IPS-15b (cell line): ENCODE measurements at regions not wholly inside any gene's neighbourhood (a gene's known extent, or its start where the extent isn't known, plus 50 kb on each side); places are given as distances from the start of the nearest gene placed in this dataset.
"Not testable (repeated sequence)": the region's sequence is repeated elsewhere in the genome, so short reads cannot be mapped to it uniquely, and the experiment has no call there.

Source experiments
- H3K27me3 ChIP-seq: one replicate; pipeline ENCODE4 v1.6.1; 2013; ENCODE audit warnings: low read length; ENCODE audit not compliant: control insufficient read depth, insufficient read depth
- H3K36me3 ChIP-seq: one replicate; pipeline ENCODE4 v1.6.1; 2013; ENCODE audit warnings: low read length; ENCODE audit not compliant: control insufficient read depth, insufficient read depth
- H3K4me1 ChIP-seq: one replicate; pipeline ENCODE4 v1.6.1; 2013; ENCODE audit warnings: mild to moderate bottlenecking, low read length; ENCODE audit not compliant: control insufficient read depth, insufficient read depth
- H3K4me3 ChIP-seq: one replicate; pipeline ENCODE4 v1.5.1; 2013; ENCODE audit warnings: low read depth, low read length
- H3K9ac ChIP-seq: one replicate; pipeline ENCODE4 v1.6.1; 2013; ENCODE audit warnings: low read depth, mild to moderate bottlenecking, low read length
- H3K9me3 ChIP-seq: one replicate; pipeline ENCODE4 v1.6.1; 2013; ENCODE audit warnings: mild to moderate bottlenecking, low read length; ENCODE audit not compliant: control insufficient read depth, insufficient read depth

DNA sequence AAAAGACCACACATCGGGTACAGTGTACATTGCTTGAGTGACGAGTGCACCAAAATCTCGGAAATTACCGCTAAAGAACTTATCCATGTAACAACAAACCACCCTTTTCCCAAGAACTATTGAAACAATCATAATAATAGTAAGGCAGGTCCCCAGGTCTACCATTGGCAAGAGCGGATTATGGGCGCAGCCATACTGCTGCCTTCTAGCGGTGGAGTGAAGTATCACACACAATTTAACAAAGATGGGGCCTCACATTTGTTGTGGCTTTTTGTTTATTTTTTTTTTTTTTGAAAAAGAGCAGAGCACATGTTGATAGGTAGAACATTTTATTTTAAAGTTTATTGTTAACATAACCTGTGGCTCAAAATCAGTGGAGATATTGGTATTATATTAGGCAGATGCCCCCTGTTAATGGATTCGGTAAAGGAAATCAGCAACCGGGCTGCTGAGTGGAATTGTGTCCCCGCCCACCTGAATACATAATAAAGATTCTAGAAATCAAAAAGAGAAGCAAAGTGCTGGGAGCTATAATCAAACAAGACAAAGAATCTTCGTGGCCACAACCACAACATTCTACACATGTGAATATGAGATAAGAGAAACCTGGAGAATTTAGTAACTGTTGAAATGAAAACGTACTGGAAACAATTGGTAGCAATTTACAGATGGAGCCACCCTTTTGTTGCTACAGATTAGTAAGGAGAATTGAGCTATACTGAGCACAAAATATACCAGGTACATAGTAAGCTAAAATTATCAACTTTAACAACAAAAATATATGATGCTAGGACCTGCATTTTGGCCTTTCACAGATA is 94.2 kb upstream of the EXOC2 start:
- Histone ChIP-seq H3K27me3 (no peaks in the 10 kb centered on the region), H3K36me3 (no peaks in the 10 kb centered on the region), H3K4me3 (no peak overlapping the region), H3K4me1 (no peaks in the 10 kb centered on the region), H3K9ac (no peak overlapping the region), H3K9me3 (no peaks in the 10 kb centered on the region)

DNA sequence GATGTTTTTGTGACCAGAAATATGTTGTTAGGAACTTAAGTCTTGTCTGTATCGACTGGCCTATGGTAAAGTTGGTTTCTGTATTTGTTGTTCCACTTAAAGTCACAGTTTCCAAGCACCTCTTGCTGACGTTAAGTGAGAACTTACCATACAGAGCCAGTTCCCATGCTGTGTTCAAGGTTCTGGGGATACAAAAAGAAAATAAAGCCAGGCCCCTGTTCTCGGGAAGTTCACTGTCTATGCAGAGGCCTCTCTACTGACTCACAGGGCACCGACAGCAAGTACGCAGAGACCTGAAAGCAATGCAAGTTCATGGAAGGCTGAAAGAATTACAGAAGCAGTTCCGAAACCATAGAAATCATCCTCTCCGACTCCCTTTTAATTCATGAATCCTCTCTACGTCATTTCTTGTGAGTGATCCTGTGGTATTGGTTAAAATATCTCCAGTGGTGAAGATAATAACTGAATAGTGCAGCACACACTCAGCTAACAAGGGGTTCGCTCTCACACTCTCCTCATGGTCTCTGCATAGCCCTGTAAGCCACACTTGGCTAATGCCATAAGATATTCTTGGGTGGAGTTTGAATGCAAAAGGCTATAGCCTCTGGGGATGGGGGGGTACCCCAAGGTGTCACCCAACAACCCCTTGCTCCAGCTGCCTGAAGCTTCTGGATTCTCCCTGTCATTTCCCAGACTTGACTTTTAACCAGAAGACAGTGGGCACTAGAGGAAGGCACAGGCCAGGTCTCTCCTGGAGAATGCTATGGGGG is 91.2 kb upstream of the EXOC2 start:
- no peaks in the 10 kb centered on the region for H3K9me3 ChIP-seq
- H3K4me1 ChIP-seq: no peaks in the 10 kb centered on the region
- H3K27me3 ChIP-seq: no peaks in the 10 kb centered on the region

DNA sequence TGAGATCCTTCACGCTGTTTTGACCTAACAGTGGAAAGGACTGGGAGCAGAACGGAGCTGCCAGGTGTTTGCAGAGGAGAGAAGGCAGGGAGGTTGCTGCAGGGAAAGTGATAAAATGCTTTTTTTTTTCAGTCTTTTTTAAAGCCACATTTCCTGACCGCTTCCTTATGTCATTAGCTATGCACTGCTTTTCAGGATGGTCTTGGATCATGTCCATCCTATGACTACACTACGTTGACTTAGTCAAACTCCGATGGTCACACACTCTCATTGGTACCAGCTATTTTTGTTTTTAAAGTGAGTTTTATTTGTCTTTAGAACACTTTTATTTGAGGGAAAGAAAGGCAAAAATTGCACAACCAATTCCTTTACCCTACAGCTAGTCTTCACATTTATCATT is 89.2 kb upstream of the EXOC2 start:
- Histone ChIP-seq H3K9me3 (no peaks in the 10 kb centered on the region), H3K9ac (no peak overlapping the region)

More for the DNA sequence above, 91.2 kb upstream of the EXOC2 start:
- Histone ChIP-seq H3K36me3 (no peaks in the 10 kb centered on the region), H3K9ac (no peak overlapping the region), H3K4me3 (no peak overlapping the region)

DNA sequence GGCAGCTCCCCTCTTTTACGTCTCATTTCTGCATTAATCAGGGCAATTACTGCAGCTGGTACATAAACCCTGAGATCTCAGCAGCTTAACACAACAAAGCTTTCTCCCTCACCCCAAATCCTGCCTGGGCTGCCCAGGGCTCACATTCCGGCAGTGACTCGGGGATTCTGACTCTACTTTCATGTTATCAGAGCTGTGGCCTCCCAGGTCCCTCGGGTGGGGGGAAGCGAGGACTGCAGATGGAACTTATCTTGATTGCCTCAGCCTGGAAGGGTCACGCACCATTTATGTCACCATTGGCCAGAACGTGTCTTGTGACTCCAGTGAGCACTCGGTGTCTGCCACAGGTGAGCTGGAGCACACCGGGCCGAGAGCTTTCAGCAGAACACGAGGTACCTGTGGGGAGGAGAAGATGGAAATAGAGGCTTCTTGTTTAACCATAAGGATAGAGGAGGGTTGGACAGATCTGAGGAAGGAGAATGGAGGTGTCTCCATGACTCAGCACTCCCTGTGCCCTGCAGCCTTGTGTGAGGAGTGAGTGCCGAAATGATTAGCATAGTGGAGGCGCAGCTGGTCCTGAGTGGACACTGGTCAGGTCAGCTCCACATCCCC is 88.5 kb upstream of the EXOC2 start:
- no peak overlapping the region for H3K4me3 ChIP-seq
- no peaks in the 10 kb centered on the region for H3K36me3 ChIP-seq
- H3K9me3 ChIP-seq: no peaks in the 10 kb centered on the region
- no peak overlapping the region for H3K9ac ChIP-seq
- H3K27me3 ChIP-seq: no peaks in the 10 kb centered on the region
- H3K4me1 ChIP-seq: no peaks in the 10 kb centered on the region

More for the DNA sequence above, 89.2 kb upstream of the EXOC2 start:
- Histone ChIP-seq H3K4me3 (no peak overlapping the region), H3K27me3 (no peaks in the 10 kb centered on the region), H3K36me3 (no peaks in the 10 kb centered on the region), H3K4me1 (no peaks in the 10 kb centered on the region)

DNA sequence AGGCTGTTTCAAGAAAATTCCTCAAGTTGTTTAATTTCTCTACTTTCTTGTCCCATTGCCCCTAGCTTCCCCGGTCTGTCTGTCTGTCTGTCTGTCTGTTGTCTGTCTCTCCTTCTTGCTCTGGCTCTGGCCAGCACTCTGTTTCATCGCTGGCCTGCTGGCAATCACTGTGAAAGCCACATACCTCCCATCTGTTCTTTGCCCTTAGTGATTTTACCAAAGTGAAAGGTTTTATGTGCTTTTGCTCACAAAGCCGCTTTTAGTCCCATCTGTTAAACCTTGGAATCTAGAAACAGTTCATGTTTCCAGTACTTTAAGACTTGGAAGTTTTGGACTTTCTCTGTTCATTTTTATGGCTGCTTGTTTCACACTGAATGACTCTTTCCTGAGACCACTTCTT is 87.8 kb upstream of the EXOC2 start:
- Histone ChIP-seq H3K9me3 (no peaks in the 10 kb centered on the region), H3K36me3 (no peaks in the 10 kb centered on the region), H3K4me1 (no peaks in the 10 kb centered on the region), H3K4me3 (no peak overlapping the region), H3K9ac (no peak overlapping the region), H3K27me3 (no peaks in the 10 kb centered on the region)

DNA sequence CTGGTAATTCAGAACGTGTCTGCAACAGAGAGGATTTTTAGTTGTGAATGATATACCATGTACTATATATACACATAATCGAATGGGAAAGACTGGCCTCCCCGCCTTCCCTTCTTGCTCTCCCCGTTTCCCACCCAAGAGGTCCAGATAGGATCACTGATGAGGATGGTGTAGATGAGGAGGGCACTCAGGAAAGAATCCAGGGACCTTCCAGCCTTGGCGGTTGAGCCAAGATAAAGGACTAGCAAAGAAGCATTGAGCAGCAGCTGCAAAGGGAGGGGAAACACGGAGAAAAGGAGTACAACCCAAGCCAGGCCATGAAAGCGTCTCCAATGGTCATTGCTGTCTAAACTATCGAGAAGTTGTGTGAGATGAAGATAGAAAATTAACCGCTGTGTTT is 84.0 kb upstream of the EXOC2 start:
- Histone ChIP-seq H3K4me1 (no peaks in the 10 kb centered on the region), H3K9ac (no peak overlapping the region), H3K36me3 (no peaks in the 10 kb centered on the region), H3K27me3 (no peaks in the 10 kb centered on the region), H3K9me3 (no peaks in the 10 kb centered on the region), H3K4me3 (no peak overlapping the region)

DNA sequence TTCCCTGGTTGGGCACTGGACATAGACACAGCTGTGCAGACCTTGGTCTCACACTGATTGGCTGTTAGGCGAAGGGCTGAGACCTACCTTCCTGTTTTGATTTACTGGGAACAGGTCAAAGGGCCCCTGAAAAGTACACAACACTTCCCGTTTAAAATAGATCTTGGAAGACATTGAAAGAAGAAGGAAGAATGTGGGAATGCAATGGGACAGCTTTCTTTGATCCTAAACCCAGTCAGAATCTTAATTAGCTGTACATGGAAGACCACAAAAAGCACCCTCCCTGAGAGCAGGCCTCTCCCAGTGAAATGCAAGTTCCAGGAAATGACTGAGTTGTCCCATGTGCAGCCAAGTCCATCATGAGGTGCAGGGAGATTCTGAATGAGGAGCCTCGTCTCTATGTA is 83.6 kb upstream of the EXOC2 start:
- Histone ChIP-seq H3K27me3 (no peaks in the 10 kb centered on the region), H3K4me1 (no peaks in the 10 kb centered on the region), H3K36me3 (no peaks in the 10 kb centered on the region), H3K9ac (no peak overlapping the region), H3K9me3 (no peaks in the 10 kb centered on the region), H3K4me3 (no peak overlapping the region)

DNA sequence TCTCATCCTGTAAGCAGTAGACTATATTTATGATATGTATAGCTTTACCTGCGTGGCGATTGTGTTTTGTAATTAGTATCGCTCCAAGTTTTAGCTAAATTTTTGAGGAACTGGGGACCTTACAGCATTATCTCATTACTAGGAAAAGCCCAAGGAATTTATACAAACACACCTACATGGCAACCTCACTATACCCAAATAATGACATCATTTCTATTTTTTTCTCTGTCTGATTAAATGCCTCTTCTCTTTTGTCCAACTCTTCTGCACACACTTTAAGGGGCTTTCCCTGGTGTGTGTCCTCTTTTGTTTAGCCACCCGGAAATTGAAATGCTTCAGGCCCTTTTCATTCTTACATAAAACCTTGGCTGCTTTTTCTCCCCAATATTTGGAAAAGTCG is 82.9 kb upstream of the EXOC2 start:
- no peaks in the 10 kb centered on the region for H3K4me1 ChIP-seq
- H3K9ac ChIP-seq: no peak overlapping the region
- no peaks in the 10 kb centered on the region for H3K36me3 ChIP-seq
- H3K9me3 ChIP-seq: no peaks in the 10 kb centered on the region
- no peaks in the 10 kb centered on the region for H3K27me3 ChIP-seq
- H3K4me3 ChIP-seq: no peak overlapping the region

DNA sequence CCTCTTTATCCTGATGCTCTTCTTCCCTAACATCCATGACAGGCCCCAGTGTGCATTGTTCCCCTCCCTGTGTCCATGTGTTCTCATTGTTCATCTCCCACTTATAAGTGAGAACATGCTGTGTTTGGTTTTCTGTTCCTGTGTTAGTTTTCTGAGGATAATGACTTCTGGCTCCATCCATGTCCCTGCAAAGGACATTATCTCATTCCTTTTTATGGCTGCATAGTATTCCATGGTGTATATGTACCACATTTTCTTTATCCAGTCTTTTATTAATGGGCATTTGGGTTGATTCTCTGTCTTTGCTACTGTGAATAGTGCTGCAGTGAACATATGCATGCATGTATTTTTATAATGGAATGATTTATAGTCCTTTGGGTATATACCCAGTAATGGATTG is 78.7 kb upstream of the EXOC2 start:
- not testable (repeated sequence) for H3K9ac ChIP-seq, H3K27me3 ChIP-seq, H3K4me1 ChIP-seq, H3K4me3 ChIP-seq, H3K36me3 ChIP-seq, H3K9me3 ChIP-seq

DNA sequence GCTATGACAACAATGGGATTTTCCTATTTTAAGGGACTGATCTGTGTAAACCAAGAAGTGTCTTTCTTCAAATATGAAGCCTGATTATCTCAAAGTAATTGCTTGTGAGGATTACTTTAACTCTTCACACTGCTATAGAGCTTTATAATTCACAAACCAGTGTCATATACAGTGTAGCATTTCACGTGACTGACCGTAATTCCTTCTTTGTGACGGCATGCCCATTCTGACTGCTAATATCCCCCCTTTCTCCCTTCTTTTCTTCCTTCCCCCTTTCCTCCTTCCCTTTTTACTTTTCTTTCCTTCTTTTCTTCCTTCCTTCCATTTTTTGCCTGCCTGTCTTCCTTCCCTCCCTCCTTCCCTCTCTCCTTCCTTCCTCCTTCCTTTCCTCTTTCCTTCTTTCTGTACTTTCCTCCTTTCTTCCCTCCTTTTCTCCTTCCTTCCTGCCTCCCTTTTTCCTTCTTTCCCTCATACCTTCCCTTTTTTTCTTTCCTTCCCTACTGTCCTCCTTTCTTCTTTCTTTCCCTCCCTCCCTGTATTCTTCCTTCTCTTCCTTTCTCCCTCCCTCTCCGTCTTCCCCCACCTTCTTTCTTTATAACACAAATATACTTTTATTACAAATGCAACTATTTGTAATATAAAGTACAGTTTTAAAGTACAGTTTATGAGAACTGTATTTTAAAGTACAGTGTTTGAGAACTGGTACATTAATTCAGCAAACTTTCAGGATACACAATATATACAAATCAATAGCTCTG is 75.0 kb upstream of the EXOC2 start:
- Histone ChIP-seq H3K9me3 (no peaks in the 10 kb centered on the region), H3K27me3 (no peaks in the 10 kb centered on the region)

DNA sequence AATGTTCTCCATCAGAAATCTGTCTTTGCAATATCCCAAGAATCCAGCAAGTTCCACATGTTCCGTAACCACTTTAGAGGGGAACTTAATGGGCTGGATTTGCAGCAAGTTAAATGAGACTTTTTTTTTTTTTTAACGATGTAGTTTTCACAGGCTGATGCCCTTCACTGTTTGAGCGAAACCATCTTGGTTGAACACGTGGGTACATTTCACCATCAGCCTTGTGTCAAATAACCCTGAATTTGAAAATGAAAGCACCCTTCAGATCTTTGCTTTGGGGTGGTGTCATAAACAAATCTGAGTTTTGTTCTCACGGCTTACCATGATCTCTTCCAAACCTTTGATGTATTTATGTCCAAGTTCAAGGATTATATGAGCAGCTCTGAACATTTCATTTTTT is 73.7 kb upstream of the EXOC2 start:
- no peaks in the 10 kb centered on the region for H3K9me3 ChIP-seq
- H3K27me3 ChIP-seq: no peaks in the 10 kb centered on the region
- no peak overlapping the region for H3K4me3 ChIP-seq
- no peaks in the 10 kb centered on the region for H3K4me1 ChIP-seq
- no peaks in the 10 kb centered on the region for H3K36me3 ChIP-seq
- no peak overlapping the region for H3K9ac ChIP-seq

More for the DNA sequence above, 75.0 kb upstream of the EXOC2 start:
- Histone ChIP-seq H3K4me3 (no peak overlapping the region), H3K9ac (no peak overlapping the region), H3K4me1 (no peaks in the 10 kb centered on the region), H3K36me3 (no peaks in the 10 kb centered on the region)
